ENCODE measurements at regions not wholly inside any gene's neighbourhood (a gene's known extent, or its start where the extent isn't known, plus 50 kb on each side); places are given as distances from the start of the nearest gene placed in this dataset.
"Not testable (repeated sequence)": the region's sequence is repeated elsewhere in the genome, so short reads cannot be mapped to it uniquely, and the experiment has no call there.

DNA sequence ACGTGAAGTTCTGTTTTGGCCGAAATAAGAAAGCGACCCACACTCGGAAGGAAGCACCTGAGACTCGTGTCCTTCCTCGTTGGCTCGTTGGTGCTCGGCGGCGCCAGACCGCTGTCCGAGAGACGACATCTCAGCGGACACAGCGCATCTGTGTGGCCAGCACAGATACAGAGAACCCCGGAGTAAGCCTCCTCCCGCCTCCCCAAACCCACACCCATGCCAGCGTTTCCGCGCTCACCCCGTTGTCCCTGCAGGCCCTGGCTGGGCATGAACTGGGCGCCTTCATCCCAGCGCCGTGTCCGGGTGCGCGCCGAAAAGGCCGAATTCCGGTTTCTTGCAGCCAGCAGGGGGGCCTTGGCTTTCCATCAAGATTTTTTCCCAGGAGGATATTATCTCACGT lies 127.6 kb downstream of the SOX1 start:
- DNase-seq = no peak

DNA sequence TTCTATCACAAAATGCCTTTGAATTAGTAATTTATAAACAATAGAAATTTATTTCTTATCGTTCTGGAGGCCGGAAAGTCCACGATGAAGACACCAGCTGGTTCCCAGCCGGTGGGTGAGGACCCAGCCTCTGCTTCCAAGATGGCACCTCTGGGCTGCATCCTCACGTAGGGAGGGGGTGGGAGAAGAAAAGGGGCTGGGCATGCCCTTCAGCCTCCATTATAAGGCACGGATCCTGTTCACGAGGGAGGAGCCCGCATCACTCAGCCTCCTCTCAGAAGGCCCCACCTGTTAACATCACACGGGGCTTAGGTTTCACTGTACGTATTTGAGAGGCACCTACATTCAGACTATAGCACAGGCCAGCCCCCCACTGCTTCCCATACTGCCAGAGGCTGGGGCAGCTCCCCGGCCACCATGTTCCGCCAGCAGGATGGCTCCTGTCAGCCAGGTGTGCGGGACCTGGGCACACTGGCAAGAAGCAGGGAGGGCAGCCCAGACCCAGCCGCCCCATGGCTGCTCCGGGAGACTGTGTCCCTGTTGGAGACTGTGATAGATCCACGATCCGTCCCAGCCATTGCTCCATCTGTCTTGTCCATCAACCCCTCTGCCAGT lies 131.6 kb downstream of the SOX1 start:
- no peak for DNase-seq

DNA sequence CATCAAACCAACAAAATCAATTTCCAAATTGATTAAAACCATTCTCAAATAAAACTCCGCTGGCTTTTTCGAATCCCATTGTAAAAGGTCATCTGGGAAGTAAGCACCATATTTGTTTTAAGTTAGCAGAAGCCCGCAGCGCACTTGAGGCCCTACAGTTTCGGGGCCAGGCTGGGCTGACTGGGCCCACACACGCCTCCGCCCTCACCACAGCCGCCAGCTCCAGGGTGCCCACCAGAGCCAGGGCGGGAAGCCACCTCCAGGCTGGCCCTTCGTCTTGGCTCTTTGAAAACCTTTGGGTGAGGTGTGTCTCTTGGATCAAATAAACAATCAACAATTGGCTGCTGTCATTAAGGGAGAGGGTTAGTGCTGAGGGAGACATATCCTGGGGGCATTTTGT lies 133.3 kb downstream of the SOX1 start:
- no peak for DNase-seq

DNA sequence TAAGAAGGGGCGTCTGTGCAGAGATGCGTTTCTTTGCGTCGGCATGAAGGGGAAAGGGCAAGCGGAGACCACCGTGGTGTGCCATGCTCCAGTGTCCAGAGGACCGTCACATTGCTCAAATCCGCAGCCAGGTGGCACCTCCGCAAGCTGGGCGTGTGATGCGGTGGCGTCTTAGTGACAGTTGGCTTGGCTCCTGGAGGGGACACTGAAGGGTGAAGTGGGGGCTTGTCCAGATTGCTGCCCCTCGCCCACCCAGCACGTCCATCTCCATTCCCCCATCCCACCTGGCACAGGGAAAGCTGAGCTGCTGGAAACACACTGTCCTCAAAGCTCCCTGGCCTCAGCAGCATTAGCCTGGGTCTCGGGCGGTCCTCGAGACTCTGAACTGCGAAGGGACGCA lies 135.3 kb downstream of the SOX1 start:
- no peak for DNase-seq

DNA sequence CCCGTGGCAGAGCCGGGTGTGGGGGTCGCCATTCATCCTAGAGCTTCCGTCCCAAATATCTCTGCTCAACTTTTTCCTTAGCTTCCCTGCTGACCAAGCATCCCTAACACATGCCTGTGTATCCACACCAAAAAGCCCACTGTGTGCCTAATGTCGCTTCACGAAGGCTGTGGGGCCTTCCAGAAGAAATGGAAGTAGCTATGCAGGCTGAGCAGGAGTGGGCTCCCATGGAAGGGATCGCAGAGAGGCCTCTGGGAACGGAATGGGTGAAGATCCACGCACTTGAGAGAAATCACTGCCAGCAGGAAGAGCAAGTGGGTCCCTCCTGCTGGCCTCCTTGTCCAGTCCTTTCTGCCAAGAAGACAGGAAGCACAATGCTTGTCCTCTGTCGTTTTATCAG lies 136.0 kb downstream of the SOX1 start:
- DNase-seq = no peak

DNA sequence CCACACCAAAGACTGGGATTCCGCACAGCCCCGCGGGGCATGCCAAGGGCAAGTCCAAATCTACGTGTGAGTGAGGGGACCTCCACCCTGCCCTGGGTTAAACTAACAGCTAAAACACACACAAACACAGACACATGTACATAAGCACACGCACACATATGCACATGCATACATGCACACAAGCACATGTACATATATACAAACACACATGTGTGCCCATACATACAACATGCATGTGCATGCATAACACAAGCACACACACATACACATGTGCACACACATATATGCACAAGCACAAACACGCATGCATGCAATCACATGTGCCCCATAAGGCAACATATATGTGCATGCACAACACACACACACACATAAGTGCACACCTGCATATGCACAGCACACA lies 136.7 kb downstream of the SOX1 start:
- no peak for DNase-seq

DNA sequence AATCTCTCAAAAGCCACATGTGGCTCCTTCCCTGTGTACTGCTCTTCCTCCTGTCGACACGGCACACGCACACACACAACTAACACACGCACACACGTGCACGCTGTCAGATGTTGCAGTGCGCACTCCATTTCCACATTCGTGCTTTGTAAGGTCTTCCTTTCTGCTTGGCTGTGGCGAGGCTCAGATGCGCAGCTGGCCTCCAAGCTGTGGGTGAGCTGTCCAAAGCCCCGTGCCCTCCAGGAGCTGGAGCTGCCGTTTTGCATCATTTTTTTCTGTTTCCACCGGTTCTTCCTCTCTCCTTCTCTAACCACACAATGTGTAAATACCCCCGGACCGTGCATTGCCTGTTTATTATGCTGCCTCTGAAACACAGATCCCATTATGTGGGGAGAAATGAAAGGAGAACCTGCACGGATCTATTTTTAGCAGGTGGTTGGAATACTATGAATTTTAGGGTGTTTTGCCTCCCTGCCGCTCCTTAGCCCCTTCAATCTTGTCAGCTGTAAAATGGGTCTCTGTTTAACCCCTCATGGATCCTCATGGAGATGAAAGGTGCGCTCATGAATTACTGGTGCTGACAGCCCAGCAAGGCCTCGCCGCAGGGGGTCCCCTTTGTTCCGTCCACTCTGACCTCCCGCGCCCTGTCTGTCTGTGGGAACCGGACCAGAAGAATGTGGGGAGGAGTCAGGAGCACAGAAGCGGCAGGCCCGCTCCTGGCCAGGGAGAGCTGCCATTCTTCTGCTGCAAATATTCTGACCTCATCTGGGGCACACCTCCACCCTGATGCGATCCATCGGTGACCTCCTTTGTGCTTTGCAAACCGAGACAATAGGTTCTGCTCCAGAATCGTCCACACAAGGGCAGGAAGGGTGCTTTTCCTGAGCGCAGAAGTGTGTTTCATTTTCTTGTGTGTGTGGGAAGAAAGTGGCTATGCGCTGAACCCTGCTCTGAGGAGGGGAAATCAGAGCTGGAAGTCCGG lies 137.7 kb downstream of the SOX1 start:
- no peak for DNase-seq

DNA sequence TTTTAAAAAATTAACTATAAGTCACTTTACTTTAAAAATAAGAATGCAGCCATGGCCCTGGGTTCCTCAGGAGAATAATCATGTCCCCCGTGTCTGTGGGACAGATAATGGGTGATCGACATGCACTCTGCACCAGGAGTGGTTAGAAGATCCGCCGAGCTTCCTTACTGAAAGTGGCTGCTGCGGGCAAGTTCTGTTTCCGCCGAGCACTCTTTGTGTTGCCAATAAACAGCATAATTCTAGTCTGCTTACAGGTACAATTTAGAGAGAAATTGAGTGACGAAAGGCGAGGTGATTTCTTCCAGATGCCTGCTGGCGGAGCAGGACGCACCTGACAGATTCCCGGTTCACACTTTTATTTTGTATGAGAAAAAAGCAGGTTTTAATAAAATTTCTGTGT lies 139.0 kb downstream of the SOX1 start:
- no peak for DNase-seq

DNA sequence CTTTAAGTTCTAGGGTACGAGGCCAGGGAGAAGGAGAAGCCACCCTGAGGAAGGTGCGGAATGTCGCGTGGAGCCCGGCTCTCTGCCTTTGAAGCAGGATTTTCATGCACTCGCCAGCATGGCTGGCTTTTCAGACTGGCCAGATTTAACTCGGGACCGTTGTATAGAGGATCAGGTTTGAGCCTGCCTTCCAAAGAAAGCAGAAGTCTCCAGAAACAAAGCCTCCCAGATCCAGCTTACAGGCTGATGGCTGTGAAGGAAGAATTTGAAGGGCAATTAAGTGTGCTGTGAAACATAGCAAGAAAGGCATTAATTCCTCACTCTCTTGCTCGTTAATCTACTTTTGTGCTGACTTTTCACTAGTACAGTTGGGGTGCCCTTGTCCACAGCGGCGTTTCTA lies 140.2 kb downstream of the SOX1 start:
- DNase-seq = no peak

DNA sequence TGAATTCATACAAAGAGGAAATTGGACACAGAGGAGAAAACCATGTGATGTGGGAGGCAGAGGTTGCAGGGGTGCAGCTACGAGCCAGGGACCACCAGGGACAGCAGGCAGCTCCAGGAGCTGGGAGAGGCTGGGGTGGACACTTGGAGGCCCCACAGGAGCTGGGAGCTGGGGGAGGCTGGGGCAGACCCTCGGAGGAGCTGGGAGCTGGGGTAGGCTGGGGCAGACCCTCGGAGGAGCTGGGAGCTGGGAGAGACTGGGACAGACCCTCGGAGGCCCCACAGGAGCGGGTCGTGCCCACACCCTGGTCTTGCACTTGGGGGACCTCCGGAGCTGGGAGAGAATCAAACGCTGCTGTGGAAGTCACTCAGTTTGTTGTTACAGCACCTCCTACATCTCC lies 141.7 kb downstream of the SOX1 start:
- DNase-seq = no peak

DNA sequence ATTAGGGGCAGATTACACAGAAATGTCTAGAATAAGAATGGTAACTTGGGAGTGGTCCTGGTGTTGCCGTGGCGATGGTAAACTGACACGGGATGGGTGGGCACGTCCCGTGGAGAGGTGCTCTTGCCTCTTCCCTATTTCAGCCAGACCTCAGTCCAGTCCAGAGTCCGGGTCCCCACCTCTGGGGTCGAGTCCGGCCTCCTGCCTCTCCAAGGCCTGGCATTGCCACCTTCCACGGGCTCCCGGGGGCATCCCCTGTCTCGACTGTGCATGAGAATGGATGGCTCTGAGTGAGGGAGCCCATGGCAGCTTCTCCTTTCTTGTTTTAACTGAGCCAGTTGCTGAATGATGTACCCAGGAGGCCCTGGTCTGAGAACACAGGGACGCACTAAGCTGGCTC lies 142.3 kb downstream of the SOX1 start:
- DNase-seq = no peak

DNA sequence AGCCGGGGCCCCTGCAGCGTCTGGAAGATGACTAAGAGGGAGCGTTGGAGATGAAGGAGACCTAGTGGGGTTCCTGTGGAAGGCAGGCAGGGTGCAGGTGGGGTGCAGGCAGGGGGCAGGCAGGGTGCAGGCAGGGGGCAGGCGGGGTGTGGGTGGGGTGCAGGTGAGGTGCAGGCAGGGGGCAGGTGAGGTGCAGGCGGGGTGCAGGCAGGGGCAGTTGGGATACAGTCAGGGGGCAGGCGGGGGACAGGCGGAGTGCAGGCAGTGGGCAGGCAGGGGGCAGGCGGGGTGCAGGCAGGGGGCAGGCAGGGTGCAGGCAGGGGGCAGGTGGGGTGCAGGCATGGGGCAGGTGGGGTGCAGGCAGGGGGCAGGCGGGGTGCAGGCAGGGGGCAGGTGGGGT lies 142.8 kb downstream of the SOX1 start:
- DNase-seq = no peak

DNA sequence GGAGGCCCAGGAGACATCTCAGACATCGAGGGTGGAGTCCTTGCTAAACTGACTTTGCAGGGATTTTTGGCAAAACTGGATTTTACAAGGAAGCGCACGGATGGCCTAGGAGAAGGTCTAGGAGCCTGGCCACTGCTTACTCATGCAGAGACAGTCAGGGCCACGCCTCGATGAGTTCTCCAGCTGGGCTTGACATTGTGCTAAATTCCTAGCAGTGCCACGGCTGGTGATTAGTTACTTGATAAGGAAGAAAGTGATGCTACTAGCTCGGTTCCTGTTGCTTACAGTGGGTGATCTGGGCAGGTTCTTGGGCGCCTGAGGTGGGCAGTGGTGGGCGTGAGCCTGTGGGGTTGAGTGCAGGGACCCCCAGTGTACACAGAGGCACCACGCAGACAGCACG lies 143.4 kb downstream of the SOX1 start:
- DNase-seq = no peak

DNA sequence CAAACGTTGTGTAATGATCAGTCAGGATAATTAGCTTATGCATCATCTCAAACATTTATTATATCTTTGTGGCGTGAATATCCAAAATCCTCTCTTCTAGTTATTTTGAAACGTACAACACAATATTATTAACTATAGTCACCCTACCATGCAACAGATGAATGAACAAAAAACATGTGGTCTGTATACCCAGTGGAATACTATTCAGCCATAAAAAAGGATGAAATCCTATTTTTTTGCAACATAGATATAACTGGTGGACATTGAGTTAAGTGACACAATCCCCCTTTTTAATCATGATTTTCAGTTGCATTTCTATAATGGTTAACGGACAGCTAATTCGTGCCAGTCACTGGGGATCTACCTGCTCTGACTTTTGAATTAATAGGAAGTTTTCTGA lies 145.6 kb downstream of the SOX1 start:
- DNase-seq = no peak

DNA sequence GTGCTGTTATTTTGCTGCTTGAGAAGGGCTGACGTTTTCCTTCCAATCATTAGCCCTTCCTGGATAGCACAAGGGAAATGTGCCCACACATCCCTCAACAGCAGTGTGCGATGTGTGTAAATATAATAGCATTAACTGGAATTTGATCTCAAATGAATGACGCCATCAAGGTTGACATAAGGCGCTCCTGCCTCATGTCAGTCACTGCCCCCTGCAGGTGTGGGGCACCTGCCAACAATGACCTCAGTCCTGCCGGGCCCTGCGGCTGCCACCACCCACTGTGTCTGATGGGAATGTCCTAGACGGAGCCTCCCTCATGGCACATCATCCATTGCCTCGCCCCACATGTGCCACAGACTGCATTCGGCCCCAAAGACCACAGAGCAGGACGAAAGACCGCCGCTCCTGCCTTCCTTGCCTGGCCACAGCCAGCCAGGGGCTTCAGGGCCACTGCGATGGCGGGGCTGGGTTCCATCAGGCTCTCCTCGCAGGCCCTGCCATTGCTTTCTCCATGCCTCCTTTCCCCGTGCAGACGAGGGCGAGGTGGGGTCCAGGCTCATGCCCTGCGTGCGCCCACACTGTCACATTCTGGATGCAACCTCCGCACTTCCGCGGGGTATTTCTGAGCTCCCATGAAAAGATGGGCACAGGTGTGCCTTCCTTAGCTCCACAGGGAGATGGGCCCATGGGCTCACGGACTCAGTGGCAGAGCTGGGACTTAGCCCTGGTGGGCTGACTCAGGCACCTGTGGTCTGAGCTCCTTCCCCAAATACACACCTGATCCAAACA lies 146.7 kb downstream of the SOX1 start:
- DNase-seq = no peak

DNA sequence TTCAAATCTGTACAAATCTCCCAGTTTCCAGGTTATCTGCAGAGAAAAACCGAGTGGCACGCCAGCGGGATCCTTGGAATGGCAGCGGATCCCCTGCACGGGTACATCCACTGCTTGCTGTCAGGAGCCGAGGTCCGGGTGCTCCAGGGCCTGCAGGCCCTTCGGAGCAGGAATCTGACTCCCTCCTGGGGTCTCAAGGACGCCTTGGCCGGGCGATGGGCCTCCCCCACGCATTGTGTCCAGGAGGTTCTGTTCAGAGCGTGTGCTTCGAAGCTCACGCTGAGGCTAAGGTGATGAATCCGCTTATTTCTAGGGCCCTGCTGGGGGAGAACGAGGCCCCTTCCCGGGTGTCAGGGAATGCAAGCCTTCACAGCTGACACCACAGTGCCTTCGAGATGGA lies 148.9 kb downstream of the SOX1 start:
- DNase-seq = no peak

DNA sequence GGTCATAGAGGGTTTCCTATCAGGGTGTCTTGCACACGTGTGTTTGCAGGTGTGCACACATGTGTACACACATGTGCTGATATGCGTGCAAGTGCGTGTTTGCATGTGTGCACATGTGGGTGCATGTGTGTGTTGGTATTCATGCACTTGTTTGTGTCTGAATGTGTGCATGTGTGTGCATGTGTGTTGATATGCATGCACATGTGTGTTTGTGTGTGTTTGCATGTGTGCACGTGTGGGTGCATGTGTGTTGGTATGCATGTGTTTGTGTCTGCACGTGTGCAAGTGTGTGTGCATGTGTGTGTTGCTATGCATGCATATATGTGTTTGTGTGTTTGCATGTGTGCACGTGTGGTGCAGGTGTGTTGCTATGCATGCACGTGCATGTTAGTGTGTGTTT lies 150.5 kb downstream of the SOX1 start:
- DNase-seq = no peak

DNA sequence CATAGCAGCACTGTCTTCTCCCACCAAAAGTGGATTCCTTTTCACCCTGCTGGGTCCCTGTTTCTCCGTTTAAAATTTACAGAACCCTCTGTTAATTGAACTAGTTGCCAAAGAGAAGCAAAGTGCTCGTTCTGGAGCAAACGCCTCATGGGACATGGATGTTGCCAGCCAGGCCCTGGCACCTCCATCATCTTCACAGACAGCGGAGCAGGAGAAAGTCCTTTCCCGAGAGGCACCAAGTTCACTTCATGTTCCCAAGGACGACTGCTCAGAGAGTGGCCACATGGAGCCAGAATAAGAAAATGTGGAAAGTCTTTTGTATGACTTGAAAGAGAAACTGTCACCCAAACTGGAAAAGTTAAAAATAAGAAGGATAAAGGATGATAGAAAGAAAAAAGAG lies 151.5 kb downstream of the SOX1 start:
- no peak for DNase-seq

DNA sequence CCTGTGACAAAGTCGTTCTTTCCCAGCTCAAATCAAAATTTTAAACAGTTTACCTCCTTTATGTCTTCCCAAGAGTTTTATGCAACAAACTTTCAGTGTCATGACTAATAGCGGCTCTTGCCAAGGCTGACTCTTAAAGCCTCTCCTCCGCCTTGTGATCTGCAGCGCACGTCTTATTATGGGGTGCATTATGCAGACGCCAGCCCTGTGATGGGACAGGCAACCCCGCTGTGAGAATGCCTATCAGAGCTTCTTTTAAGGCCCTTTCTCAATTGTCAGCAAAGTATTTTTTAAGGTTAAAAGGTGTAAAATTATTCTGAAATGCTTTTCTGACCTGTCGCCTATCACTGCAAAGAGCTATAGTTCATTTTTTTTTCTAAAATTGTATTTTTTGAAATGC lies 152.8 kb downstream of the SOX1 start:
- DNase-seq = no peak

DNA sequence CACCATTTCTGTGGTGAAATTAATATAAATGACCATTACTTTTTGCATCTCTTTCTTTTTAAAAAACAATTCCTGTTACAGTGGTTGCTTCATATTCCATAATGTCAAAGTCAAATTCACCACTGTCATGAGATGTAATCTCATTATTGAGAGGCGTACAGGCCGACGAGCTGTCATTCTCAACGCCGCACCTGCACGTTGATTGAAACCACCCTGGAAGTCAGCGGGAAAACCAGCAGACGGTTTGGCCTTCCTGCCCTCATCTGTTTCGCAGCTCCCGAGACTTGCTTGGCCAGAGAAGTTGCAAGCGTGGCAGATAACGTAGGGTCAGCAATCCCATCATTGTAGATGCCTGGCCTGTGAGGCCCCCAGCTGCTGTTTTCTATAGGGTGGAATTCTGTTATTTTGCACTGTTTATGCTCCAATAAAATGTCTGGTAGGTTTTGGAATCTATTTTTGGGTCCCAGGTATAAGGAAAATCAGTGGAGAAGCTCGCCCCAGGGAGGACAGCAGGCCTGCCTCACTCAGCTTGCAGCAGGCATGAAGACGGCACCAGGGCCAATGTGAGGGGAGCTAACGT lies 153.4 kb downstream of the SOX1 start:
- DNase-seq = no peak

DNA sequence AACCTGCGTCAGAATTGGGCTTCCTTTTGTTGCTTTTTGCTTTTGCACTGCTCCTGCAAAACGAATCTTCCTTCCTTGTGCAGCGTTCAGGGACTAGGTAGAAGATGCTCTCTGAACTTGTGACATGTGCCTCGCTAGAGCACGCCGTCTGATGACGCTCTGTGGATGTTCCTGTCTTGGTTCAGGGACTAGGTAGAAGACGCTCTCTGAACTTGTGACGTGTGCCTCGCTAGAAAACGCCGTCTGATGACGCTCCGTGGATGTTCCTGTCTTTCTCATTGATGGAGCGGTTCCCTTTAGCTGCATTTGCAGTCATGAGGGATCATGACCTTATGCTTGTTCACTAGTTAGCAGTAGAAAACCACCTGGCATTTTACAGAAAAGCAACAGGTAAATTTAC lies 154.0 kb downstream of the SOX1 start:
- no peak for DNase-seq

DNA sequence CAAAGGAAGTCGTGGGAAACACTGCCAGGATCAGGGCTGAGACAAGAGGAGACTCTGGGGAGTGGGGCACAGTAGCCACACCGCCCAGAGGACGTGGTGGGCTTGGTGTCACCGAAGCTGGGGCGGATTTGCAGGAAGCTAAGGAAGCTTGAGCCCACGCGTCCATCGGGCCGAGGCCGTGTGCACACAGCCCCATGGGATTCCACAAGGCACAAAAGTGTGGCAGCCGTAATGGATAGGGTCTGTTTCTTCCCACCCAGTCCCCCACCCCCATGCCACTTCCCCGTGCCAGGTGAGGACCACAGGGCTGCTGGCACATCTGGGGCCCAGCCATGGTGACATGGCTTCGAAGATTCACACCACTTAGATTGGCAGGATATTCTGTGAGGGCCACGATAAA lies 153.2 kb upstream of the SPACA7 start:
- no peak for DNase-seq

DNA sequence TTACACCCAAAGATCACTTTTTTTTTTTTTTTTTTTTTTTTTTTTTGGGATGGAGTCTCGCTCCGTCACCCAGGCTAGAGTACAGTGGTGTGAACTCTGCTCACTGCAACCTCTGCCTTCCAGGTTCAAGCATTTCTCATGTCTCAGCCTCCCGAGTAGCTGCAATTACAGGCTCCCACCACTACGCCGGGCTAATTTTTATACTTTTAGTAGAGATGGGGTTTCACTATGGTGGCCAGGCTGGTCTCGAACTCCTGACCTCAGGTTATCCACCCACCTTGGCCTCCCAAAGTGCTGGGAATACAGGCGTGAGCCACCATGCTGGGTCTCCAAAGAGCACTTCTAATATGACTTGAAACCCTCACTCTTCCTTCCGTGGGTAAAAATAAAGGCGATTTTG lies 152.2 kb upstream of the SPACA7 start:
- DNase-seq = not testable (repeated sequence)

Data from activated CD4-positive, alpha-beta T cell treated with anti-CD3 and anti-CD28 coated beads for 1 hour (primary cell).